ENCODE measurements at regions not wholly inside any gene's neighbourhood (a gene's known extent, or its start where the extent isn't known, plus 50 kb on each side); places are given as distances from the start of the nearest gene placed in this dataset.

DNA sequence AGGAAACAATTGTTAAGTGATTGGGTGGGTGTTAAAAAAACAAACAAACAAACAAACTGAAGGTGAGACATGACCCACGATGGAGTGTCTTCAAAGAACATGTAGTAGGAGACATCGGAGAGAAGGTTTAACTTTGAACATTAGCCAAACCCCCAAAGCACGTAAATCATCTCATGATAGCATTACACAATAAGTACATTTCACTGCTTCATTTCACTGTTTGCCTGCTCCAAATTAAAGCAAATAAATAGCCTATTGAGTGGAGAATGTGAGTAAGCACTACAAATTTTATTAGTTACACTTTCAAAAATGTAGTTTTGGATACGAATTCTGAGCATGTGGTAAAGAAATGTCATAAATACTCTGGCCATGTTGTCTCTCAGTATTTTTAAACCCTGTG, 287.0 kb downstream of the SI start:
- TF ChIP-seq GATA3 (IDR thresholded peaks at IDR 0.05; ENCODE audit: low read depth, low read length) (no peak), GATA2 (IDR thresholded peaks at IDR 0.05; ENCODE audit: low read depth, low read length) (no peak)

All from SH-SY5Y (cell line).